ENCODE measurements at regions not wholly inside any gene's neighbourhood (a gene's known extent, or its start where the extent isn't known, plus 50 kb on each side); places are given as distances from the start of the nearest gene placed in this dataset.
A peak's percentile ranks its signal among the peaks of the same experiment; 100 is the strongest.

- Histone ChIP-seq H3K27ac (ENCODE audit: insufficient read depth, low read length) (no peak overlapping the region), H3K4me1 (ENCODE audit: control insufficient read depth, insufficient read depth, low read length) (peaks cover 13% of the 10 kb centered on the region), H4K5ac (ENCODE audit: low read depth, low read length) (no peak overlapping the region), H3K79me1 (ENCODE audit: low read depth in 1 of 2, low read length in 2 of 2) (no peaks in the 10 kb centered on the region), H3K36me3 (ENCODE audit: control insufficient read depth, insufficient read depth, low read length) (no peaks in the 10 kb centered on the region), H2BK5ac (ENCODE audit: low read depth, low read length, poor library complexity, severe bottlenecking) (no peak overlapping the region), H3K9ac (ENCODE audit: low read depth, low read length) (no peak overlapping the region), H3K27me3 (ENCODE audit: control insufficient read depth, insufficient read depth, low read length) (no peaks in the 10 kb centered on the region), H2AFZ (replicated peaks; ENCODE audit: low read length, poor library complexity) (no peak overlapping the region), H3K4ac (ENCODE audit: low read depth, low read length) (peak overlapping the region; percentile 97), H4K20me1 (ENCODE audit: insufficient read depth, low read length) (no peaks in the 10 kb centered on the region), H4K91ac (ENCODE audit: insufficient read depth, low read depth, low read length) (peak overlapping the region; percentile 37), H2AK9ac (replicated peaks; ENCODE audit: low read depth, low read length, poor library complexity) (no peak overlapping the region), H4K8ac (ENCODE audit: low read depth in 2 of 2, low read length in 2 of 2) (peak overlapping the region in 1 of 2 experiments; percentile 53; a peak in 1 of 4 replicates), H2BK15ac (ENCODE audit: low read depth, low read length) (peak overlapping the region; percentile 100), H3K9me1 (ENCODE audit: insufficient read depth, low read length) (peaks cover 17% of the 10 kb centered on the region), H2AK5ac (ENCODE audit: low read depth, low read length) (peak overlapping the region; percentile 21; the same call in 1 of the 2 replicates), H3K18ac (ENCODE audit: low read depth, low read length) (peak overlapping the region; percentile 22; the same call in 1 of the 2 replicates), H3K9me3 (ENCODE audit: control insufficient read depth, insufficient read depth, low read length) (no peaks in the 10 kb centered on the region), H3K4me2 (ENCODE audit: low read depth, low read length) (peak overlapping the region; percentile 21; the same call in 1 of the 2 replicates), H3K4me3 (ENCODE audit: insufficient read depth, low read depth, low read length) (no peak overlapping the region), H3K23ac (ENCODE audit: low read depth, low read length) (peak overlapping the region; percentile 45; the same call in 1 of the 2 replicates), H2BK20ac (ENCODE audit: low read depth, low read length) (peak overlapping the region; percentile 98), H3K14ac (replicated peaks; ENCODE audit: low read depth, low read length) (peak overlapping the region; percentile 29), H2BK120ac (ENCODE audit: low read depth, low read length) (peak overlapping the region; percentile 82), H3K56ac (ENCODE audit: extremely low read depth, insufficient read depth, low read length) (peak overlapping the region; percentile 4; the same call in 1 of the 2 replicates)
- ChIA-PET CTCF (no interaction called here), POLR2A (ENCODE audit: unreplicated experiment) (no interaction called here)
- peak; percentile 53 for ATAC-seq (ENCODE audit: low read depth)
- DNase-seq: peak; percentile 74
- in situ Hi-C loops (cut with MboI; ENCODE audit: low sequenced_read_pairs) (no loop called here), dilution Hi-C loops (cut with HindIII; ENCODE audit: low sequenced_read_pairs, unreplicated experiment) (no loop called here), intact Hi-C loops (cut with micrococcal nuclease) (no loop called here)
- TF ChIP-seq RFX5 (IDR thresholded peaks at IDR 0.05; ENCODE audit: low read depth, low read length) (no peak), CHD1 (IDR thresholded peaks at IDR 0.05; ENCODE audit: low read depth, low read length) (no peak), BHLHE40 (IDR thresholded peaks at IDR 0.05; ENCODE audit: low read depth, low read length) (no peak)
- BruUV-seq (replicated peaks): no TSS peak
- WGBS, 2 experiments (ENCODE audit: extremely low coverage in 2 of 2, insufficient read length in 1 of 2): no CpG with 5 or more reads among the region's 5 CpGs
Measured at GRCh38 chr1:115423776-115424175, 85.7 kb upstream of the NGF start.

All from IMR-90 (cell line).